PC-9 (cell line): ENCODE measurements at regions not wholly inside any gene's neighbourhood (a gene's known extent, or its start where the extent isn't known, plus 50 kb on each side); places are given as distances from the start of the nearest gene placed in this dataset.

Experiments used
- EZH2 ChIP-seq: fragments of 200-600 bp; sonication (generic); IDR thresholded peaks from 2 replicates; pipeline ENCODE4 v1.8.0; 2017; ENCODE audit warnings: antibody characterized with exemption, low read depth
- TF ChIP-seq, protein P1 (sequence below): fragments of 200-600 bp; sonication (generic); conservative IDR thresholded peaks from 2 replicates; pipeline ENCODE4 v1.6.1; 2017; ENCODE audit warnings: mixed run types, antibody characterized with exemption, mild to moderate bottlenecking, moderate library complexity

DNA sequence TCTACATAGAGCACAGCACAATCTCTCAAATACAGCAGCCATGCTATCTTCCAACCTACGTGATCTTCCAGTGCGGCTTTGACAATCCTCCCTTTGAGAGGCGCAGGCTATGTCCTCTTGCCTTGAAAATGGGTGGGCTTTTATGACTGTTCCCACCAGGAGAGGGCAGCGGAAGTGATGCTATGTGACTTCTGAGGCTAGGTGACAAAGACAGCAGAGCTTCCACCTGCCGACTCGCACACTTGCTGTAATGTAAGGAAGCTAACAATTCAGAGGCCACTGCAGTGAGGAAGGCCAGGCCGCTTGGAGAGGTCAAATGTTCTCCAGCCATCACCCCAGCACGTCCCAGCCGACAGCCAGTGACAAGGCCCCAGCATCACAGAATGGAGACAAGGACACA lies 65.8 kb downstream of the MRPL57 start:
- TF ChIP-seq, protein P1, sequence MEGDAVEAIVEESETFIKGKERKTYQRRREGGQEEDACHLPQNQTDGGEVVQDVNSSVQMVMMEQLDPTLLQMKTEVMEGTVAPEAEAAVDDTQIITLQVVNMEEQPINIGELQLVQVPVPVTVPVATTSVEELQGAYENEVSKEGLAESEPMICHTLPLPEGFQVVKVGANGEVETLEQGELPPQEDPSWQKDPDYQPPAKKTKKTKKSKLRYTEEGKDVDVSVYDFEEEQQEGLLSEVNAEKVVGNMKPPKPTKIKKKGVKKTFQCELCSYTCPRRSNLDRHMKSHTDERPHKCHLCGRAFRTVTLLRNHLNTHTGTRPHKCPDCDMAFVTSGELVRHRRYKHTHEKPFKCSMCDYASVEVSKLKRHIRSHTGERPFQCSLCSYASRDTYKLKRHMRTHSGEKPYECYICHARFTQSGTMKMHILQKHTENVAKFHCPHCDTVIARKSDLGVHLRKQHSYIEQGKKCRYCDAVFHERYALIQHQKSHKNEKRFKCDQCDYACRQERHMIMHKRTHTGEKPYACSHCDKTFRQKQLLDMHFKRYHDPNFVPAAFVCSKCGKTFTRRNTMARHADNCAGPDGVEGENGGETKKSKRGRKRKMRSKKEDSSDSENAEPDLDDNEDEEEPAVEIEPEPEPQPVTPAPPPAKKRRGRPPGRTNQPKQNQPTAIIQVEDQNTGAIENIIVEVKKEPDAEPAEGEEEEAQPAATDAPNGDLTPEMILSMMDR, result no peak
- TF ChIP-seq EZH2, result no peak
